ENCODE measurements at regions not wholly inside any gene's neighbourhood (a gene's known extent, or its start where the extent isn't known, plus 50 kb on each side); places are given as distances from the start of the nearest gene placed in this dataset.

DNA sequence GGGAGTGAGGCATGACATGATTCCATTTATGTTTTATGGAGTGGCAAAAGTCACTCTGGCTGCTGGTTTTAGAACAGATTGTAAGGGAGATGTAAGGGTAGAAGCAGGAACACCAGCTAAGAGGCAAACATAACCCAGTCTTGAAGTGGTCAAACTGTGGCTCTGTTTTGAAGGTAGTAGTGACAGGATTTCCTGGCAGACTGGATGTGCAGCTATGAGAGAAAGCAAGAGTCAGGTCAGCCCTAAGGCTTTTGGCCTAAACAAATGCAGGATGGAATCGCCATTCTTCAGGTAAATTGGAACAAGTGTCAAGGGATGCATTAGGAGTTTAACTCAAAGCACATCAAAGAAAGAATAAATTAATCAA lies 175.3 kb upstream of the AGR3 start:
- H3K4me3 ChIP-seq (ENCODE audit: control insufficient read depth, low read depth, low read length), result no peak overlapping the region
- TF ChIP-seq CTCF (IDR thresholded peaks at IDR 0.05; ENCODE audit: control insufficient read depth, insufficient read depth, low read depth, low read length, missing control alignments), result no peak

GRCh38 chr7:17058568-17058967 lies 176.8 kb upstream of the AGR3 start:
- no peak for TF ChIP-seq CTCF (IDR thresholded peaks at IDR 0.05; ENCODE audit: control insufficient read depth, insufficient read depth, low read depth, low read length, missing control alignments)
- no peak overlapping the region for H3K4me3 ChIP-seq (ENCODE audit: control insufficient read depth, low read depth, low read length)
- no peak for DNase-seq (ENCODE audit: low read depth)

More for the DNA sequence above, 175.3 kb upstream of the AGR3 start:
- no peak for DNase-seq (ENCODE audit: low read depth)

- H3K4me3 ChIP-seq (ENCODE audit: control insufficient read depth, low read depth, low read length), result no peak overlapping the region
- no peak for DNase-seq (ENCODE audit: low read depth)
- no peak for TF ChIP-seq CTCF (IDR thresholded peaks at IDR 0.05; ENCODE audit: control insufficient read depth, insufficient read depth, low read depth, low read length, missing control alignments)
Observed at GRCh38 chr7:17060051-17060450, 178.3 kb upstream of the AGR3 start.

DNA sequence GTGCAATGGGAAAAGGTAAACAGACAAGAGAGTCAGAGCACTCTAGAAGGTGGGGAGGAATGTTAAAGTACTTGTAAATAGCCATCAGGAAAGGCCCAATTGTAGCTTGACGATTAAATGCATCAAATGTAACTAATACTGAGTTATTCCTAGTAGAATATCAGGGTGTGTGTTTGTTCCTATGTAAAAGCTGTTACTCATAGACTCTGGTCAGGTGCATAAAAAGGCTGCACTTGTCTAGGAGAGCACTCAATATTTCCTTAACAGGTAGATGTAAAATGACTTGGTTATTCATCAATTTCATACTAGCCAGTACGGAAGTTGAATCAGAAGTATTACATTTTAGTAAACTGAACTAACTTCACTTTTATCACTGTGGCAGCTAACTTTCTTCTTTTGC lies 179.7 kb upstream of the AGR3 start:
- H3K4me3 ChIP-seq (ENCODE audit: control insufficient read depth, low read depth, low read length), result no peak overlapping the region
- no peak for DNase-seq (ENCODE audit: low read depth)
- no peak for TF ChIP-seq CTCF (IDR thresholded peaks at IDR 0.05; ENCODE audit: control insufficient read depth, insufficient read depth, low read depth, low read length, missing control alignments)

- DNase-seq (ENCODE audit: low read depth), result no peak
- no peak for TF ChIP-seq CTCF (IDR thresholded peaks at IDR 0.05; ENCODE audit: control insufficient read depth, insufficient read depth, low read depth, low read length, missing control alignments)
- no peak overlapping the region for H3K4me3 ChIP-seq (ENCODE audit: control insufficient read depth, low read depth, low read length)
Observed at GRCh38 chr7:17062151-17063044, 180.6 kb upstream of the AGR3 start.

- H3K4me3 ChIP-seq (ENCODE audit: control insufficient read depth, low read depth, low read length), result no peak overlapping the region
- TF ChIP-seq CTCF (IDR thresholded peaks at IDR 0.05; ENCODE audit: control insufficient read depth, insufficient read depth, low read depth, low read length, missing control alignments), result peak; percentile 6
- no peak for DNase-seq (ENCODE audit: low read depth)
Observed at GRCh38 chr7:17063045-17063383, 181.2 kb upstream of the AGR3 start.
